Fibroblast of peridontal ligament (primary cell): ENCODE measurements at regions not wholly inside any gene's neighbourhood (a gene's known extent, or its start where the extent isn't known, plus 50 kb on each side); places are given as distances from the start of the nearest gene placed in this dataset.

Source experiments
- DNase-seq: peaks from one replicate; pipeline ENCODE4 v3.0.0-alpha.2; 2010; ENCODE audit errors: extremely low read depth

DNA sequence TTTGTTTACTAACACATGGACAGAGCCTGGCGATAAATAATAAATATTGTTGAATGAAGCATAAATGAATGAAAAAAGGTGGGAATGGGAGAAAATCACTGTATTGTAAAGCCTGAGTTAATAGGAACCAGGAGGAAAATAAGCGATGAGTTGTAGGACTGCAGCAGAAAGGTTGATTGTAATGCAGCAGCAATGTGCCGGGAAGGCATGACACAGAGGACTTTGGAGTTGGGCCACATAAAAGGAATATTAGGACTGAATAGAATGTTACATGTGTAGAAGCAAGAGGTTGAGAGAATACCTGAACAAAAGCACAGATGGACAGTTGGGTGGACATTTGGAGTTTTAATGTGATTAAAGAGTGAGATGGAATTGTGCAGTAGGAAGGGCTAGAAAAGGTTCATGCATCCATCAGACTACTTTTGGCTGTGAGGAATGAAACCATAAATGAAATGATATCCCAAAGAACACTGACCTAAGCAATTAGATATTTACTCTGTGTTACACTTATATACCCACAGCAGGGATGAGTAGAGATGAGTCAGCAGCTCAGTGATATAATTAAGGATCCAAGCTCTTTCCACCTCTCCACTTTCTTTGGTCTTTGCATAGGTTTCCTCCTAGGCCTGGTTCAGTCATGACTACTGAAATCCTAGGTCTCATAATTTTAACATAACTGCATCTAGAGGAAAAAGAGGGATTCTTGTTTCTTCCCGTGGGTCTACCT lies 55.4 kb downstream of the CCER1 start:
- peak; percentile 18 for DNase-seq

DNA sequence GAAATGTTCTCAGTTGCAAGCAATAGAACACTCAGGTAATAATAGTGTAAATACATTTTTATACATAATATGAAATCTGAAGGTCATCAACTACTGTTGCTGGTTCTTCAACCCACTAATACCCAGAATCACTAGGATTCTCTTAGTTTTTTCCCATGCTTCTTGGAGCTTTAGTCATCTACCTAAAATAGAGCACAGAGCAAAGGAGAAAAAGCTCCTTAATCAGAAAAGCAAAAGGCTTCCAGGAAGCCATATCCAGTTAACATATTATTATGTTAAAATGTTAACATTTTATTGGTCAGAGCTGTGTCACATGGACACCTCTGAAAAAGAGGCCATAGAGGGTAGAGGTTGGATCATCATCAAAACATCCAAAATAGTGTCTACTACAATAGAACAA lies 57.0 kb downstream of the CCER1 start:
- DNase-seq = no peak

DNA sequence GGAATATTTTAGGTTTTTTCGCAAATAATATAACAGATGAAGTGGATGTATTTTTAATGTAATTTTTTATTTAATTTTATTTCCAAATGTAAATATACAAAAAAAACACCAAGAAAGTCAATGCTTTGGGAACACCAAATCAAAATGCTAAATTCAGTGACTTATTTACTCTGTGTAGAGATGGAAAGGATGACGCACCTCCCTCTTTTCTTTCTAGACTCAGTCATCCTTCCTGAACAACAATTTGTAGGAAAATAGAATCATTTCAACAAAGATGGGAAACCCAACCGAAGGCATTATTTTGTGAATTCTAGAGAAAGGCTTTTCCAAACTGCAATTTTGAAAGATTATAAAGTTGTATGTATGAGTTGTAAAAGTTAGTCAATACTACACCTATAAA lies 57.7 kb downstream of the CCER1 start:
- no peak for DNase-seq

GRCh38 chr12:90896821-90897220 lies 58.2 kb downstream of the CCER1 start:
- DNase-seq = no peak

- peak; percentile 80 for DNase-seq
These were observed 58.8 kb downstream of the CCER1 start for GRCh38 chr12:90896164-90896563.

DNA sequence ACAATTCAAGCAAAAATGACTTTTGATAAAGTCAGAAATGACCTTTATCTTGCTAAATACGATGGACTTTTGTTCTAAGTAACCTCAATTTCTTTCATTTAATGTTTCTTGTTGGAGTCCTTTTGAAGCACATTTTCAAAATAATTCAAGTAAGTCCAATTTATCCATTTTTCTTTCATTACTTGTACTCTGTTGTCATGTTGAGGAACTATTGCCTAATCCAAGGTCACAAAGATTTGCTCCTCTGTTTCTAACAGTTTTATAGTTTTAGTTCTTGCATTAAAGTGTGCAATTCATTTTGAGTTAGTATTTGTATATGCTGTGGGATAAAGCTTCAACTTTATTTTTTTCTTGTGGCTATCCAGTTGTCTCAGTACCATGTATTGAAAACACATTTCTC lies 66.7 kb downstream of the CCER1 start:
- peak; percentile 25 for DNase-seq

GRCh38 chr12:90883456-90883855 lies 71.5 kb downstream of the CCER1 start:
- DNase-seq = no peak

- DNase-seq = no peak
These were observed 83.3 kb downstream of the CCER1 start for GRCh38 chr12:90871726-90872096.

- DNase-seq = no peak
These were observed 83.8 kb downstream of the CCER1 start for GRCh38 chr12:90870971-90871725.

- DNase-seq = no peak
These were observed 86.3 kb downstream of the CCER1 start for GRCh38 chr12:90868626-90869025.

DNA sequence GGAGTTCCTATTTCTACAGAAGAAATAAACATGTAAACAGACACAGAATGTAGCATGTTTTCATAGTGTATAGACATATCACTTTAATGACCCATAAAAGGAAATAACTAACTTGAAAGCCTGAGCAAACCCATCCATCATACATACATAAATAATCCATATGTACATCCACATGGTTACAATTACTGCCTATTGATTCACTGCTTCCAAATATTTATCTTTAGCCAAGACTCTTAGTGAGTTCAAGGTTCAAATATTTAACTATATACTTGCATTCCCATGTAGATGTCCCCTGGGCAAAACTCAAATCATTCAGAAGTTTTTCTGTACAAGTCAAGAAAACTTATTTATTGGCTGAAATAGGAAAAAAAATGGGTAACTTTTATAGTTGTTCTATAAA lies 95.4 kb downstream of the CCER1 start:
- DNase-seq = no peak

DNA sequence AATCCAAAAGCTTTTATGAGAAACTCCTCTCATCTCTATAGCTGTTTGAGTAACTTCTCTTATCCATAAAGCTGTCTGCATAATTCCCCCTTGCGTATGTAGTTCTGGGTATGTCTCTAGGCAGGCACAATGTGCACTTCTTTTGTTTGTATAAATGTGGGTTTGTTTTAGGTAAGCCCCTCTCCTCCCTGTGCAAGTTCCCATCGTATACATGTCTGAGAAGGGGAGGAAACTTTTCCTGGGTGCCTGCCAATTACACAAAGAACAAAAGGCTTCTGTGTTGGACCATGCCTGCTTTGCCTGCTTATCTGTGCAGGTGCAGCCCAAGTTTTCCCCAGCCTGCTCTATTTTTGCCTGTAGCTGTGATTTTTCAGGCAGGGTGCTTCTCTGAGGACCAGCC lies 96.7 kb downstream of the CCER1 start:
- no peak for DNase-seq

GRCh38 chr12:90855534-90855933 lies 99.4 kb downstream of the CCER1 start:
- no peak for DNase-seq

DNA sequence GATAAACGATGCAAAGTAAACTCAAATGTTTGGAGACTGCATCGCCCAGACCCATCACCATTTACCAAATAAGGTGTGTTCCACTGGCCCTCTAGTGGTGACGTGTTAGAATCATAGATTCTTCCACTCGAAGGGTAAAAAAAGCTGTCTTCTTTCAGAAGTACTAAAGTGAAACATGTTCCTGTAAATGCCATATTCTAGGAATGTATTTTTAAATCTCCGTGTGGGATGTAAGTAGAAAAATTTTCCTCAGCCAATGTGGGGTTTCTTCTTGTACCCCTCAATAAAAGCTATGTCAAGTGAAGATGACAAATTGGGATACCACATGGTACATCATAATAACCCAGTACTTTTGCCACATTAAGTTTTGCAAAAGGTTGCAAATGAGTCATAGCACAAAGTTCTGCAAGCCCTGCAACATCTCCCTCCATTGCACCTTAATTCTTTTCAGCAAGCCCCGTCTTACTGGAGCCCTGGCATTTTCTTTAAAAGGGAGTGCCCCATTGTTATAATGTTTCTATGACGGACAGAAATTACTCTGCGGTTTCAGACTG lies 100.8 kb downstream of the CCER1 start:
- DNase-seq = peak; percentile 74

- no peak for DNase-seq
These were observed 102.9 kb downstream of the CCER1 start for GRCh38 chr12:90851800-90852718.

- DNase-seq = no peak
These were observed 112.5 kb downstream of the CCER1 start for GRCh38 chr12:90842477-90842876.

DNA sequence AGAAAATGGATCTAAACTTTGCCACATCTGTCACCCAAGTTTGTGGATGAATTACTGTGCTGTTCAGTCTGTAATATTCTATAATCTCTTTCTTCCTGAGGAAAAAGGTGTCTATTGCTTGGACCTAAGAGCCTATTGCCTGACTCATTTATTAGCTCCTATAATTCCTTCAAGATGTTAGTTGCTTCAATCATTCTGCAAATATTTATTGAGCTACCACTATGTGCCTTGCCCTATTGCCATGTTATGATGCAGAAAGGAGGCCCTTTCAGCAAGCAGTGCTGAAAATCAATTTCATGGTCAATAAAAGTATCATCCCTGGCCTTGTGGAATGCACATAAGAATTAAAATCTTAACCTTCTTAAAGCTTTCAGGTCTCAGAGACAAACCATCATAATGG lies 113.6 kb downstream of the CCER1 start:
- DNase-seq = no peak

DNA sequence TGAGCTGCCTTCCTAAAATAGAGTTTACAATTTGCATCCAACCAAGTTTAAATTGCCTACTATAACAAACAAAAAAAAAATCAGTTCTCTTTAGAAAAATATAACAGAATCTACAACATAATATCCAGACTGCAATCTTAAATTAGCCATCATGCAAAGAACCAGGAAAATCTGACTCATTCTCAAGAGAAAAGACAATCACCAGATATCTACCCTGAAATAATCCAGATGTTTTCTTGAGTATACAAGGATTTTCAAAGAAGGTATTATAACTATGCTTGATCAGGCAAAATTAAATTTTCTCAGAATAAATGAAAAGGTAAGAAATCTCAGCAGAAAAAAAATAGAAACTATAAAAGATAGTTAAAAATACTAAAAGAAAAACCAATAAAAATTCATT lies 115.6 kb downstream of the CCER1 start:
- peak; percentile 14 for DNase-seq

GRCh38 chr12:90836689-90837088 lies 118.3 kb downstream of the CCER1 start:
- no peak for DNase-seq

- no peak for DNase-seq
These were observed 121.7 kb downstream of the CCER1 start for GRCh38 chr12:90833228-90833627.

DNA sequence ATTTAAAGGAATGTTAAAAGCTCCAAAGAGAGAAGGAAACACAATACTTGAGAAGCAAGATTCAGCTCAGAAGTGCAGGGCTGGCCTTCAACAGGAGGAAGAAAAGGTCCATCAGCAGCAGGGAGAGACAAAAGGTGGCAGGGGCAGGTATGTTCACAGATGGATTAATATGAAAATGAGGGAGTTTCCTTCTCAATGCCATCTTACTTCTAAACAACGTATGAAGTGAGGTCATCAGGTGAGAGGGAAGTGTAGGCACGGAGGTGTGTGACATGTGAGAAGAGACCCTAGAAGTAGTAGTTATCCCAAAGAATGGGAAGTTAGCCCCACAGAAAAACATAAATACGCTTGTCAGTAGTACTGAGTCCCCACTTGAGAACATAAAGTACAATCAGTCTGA lies 122.5 kb downstream of the CCER1 start:
- no peak for DNase-seq

GRCh38 chr12:90831712-90832111 lies 123.3 kb downstream of the CCER1 start:
- no peak for DNase-seq
